C1 segment of cervical spinal cord (tissue), 14 donors: ENCODE measurements at regions not wholly inside any gene's neighbourhood (a gene's known extent, or its start where the extent isn't known, plus 50 kb on each side); places are given as distances from the start of the nearest gene placed in this dataset.

Source experiments
- DNase-seq, 14 donors: peaks; one replicate each; lab custom pipeline; 2025; lab: John Stamatoyannopoulos, UW

- no peak for DNase-seq
Measured at GRCh38 chr7:24475166-24475961, 97.9 kb upstream of the PALS2 start.

- DNase-seq: no peak
Measured at GRCh38 chr7:24476227-24476626, 97.0 kb upstream of the PALS2 start.

- DNase-seq: no peak
Measured at GRCh38 chr7:24477398-24478136, 95.7 kb upstream of the PALS2 start.

GRCh38 chr7:24478137-24478655 lies 95.1 kb upstream of the PALS2 start:
- no peak for DNase-seq

GRCh38 chr7:24480501-24480900 lies 92.8 kb upstream of the PALS2 start:
- DNase-seq: no peak

- no peak for DNase-seq
Measured at GRCh38 chr7:24483804-24484203, 89.4 kb upstream of the PALS2 start.

- DNase-seq: no peak
Measured at GRCh38 chr7:24492576-24492975, 80.7 kb upstream of the PALS2 start.

- no peak for DNase-seq
Measured at GRCh38 chr7:24494832-24495231, 78.4 kb upstream of the PALS2 start.

GRCh38 chr7:24496036-24496435 lies 77.2 kb upstream of the PALS2 start:
- DNase-seq: no peak

- no peak for DNase-seq
Measured at GRCh38 chr7:24498439-24498838, 74.8 kb upstream of the PALS2 start.

- no peak for DNase-seq
Measured at GRCh38 chr7:24499871-24500270, 73.4 kb upstream of the PALS2 start.

GRCh38 chr7:24500599-24500998 lies 72.7 kb upstream of the PALS2 start:
- DNase-seq: peak in 2 of 14 donors; percentile 3 to 36

- DNase-seq: peak in 4 of 14 donors; percentile 9 to 41 (median 18)
Measured at GRCh38 chr7:24501009-24501408, 72.2 kb upstream of the PALS2 start.

- DNase-seq: no peak
Measured at GRCh38 chr7:24501443-24502134, 71.7 kb upstream of the PALS2 start.

GRCh38 chr7:24502135-24502488 lies 71.1 kb upstream of the PALS2 start:
- DNase-seq: no peak

GRCh38 chr7:24503506-24503905 lies 69.7 kb upstream of the PALS2 start:
- no peak for DNase-seq

- no peak for DNase-seq
Measured at GRCh38 chr7:24504040-24504439, 69.2 kb upstream of the PALS2 start.

- no peak for DNase-seq
Measured at GRCh38 chr7:24504836-24505235, 68.4 kb upstream of the PALS2 start.

GRCh38 chr7:24505968-24506367 lies 67.3 kb upstream of the PALS2 start:
- DNase-seq: no peak

- DNase-seq: no peak
Measured at GRCh38 chr7:24508316-24508715, 64.9 kb upstream of the PALS2 start.

GRCh38 chr7:24510759-24511158 lies 62.5 kb upstream of the PALS2 start:
- no peak for DNase-seq

- DNase-seq: no peak
Measured at GRCh38 chr7:24517166-24517565, 56.1 kb upstream of the PALS2 start.
